Adrenal gland (tissue), 9 donors: ENCODE measurements at regions not wholly inside any gene's neighbourhood (a gene's known extent, or its start where the extent isn't known, plus 50 kb on each side); places are given as distances from the start of the nearest gene placed in this dataset.

Experiments
- DNase-seq, 7 donors: peaks; one replicate each; pipeline ENCODE4 v3.0.0-alpha.2; 2019 to 2020
- H3K27ac ChIP-seq, 5 donors: fragments of 200-600 bp; sonication (generic) in 4 of 5; 1 replicate in 3 of 5; 2 replicates in 2 of 5; pipeline versions ENCODE4 v1.5.1 to v1.8.0; 2016 to 2020; ENCODE audit warnings: mild to moderate bottlenecking in 1 of 5
- H3K27me3 ChIP-seq: fragments of 200-600 bp; 2 replicates; pipeline ENCODE4 v1.8.0; 2021
- H3K36me3 ChIP-seq, 2 donors: fragments of 200-600 bp; replicated peaks in 1 of 2; 1 replicate in 1 of 2; 2 replicates in 1 of 2; pipeline versions ENCODE4 v1.5.1 to v1.8.0; 2018 to 2022
- H3K4me1 ChIP-seq, 2 donors: fragments of 200-600 bp; replicated peaks in 1 of 2; 1 replicate in 1 of 2; 2 replicates in 1 of 2; pipeline versions ENCODE4 v1.5.1 to v1.8.0; 2018 to 2021
- H3K4me3 ChIP-seq, 4 donors: fragments of 200-600 bp; sonication (generic) in 3 of 4; one replicate each; pipeline ENCODE4 v1.5.1; 2016 to 2018
- H3K9me3 ChIP-seq, 3 donors: fragments of 200-600 bp; sonication (generic) in 1 of 3; replicated peaks in 1 of 3; 1 replicate in 2 of 3; 2 replicates in 1 of 3; pipeline versions ENCODE4 v1.5.1 to v1.8.0; 2016 to 2021
- CTCF ChIP-seq, 6 experiments: fragments of 450-650 bp in 4 of 6; fragments of 200-600 bp in 2 of 6; sonication (generic) in 1 of 6; IDR thresholded peaks; 1 replicate in 5 of 6; 2 replicates in 1 of 6; pipeline versions ENCODE4 v1.5.1 to v1.8.0; 2016 to 2021; ENCODE audit warnings: antibody characterized with exemption in 6 of 6, mild to moderate bottlenecking in 2 of 6, moderate library complexity in 1 of 6
- POLR2A ChIP-seq, 2 donors: fragments of 450-650 bp; IDR thresholded peaks; one replicate each; pipeline ENCODE4 v1.6.1; 2017; ENCODE audit warnings: antibody characterized with exemption in 2 of 2, mild to moderate bottlenecking in 2 of 2, moderate library complexity in 1 of 2
- WGBS, 4 donors: extraction: QIAGEN DNeasy Blood & Tissue Kit in 2 of 4; methylation state at CpG; one replicate each; pipeline versions ENCODE4 v1.1.5 to v1.1.7; 2013 to 2017; 5-methylcytosine and 5-hydroxymethylcytosine counted together
- intact Hi-C, 2 donors: fragments of 100-400 bp; cut with DNase I; formaldehyde crosslinking; loops; one replicate each; pipeline versions ENCODE4 v1.14.1 to v1.15.0; 2022 to 2023
- donor health status: healthy with polysubstance abuse.
- donor health status: Bipolar disorder and iron deficiency.
- donor health status: DM: yes; HTN: yes; CAD: no.
- donor health status: DM: no; HTN: no; CAD: no.
- donor health status: DM: no; HTN: no; CAD: no.

- H3K9me3 ChIP-seq: peaks cover 0 to 3% (median 0%) of the 10 kb centered on the region in 3 donors
- no peak overlapping the region for H3K27ac ChIP-seq
- H3K4me1 ChIP-seq: no peaks in the 10 kb centered on the region
- intact Hi-C loops: no loop called here
- no peaks in the 10 kb centered on the region for H3K27me3 ChIP-seq
- no peak for DNase-seq
- 30 to 53% (median 45%) methylated on average over 2 of the region's 2 CpGs for WGBS, 4 donors
- H3K4me3 ChIP-seq: no peak overlapping the region
- H3K36me3 ChIP-seq: peaks cover 0 to 4% of the 10 kb centered on the region in 2 donors
- TF ChIP-seq POLR2A (IDR thresholded peaks at IDR 0.05): no peak
- TF ChIP-seq CTCF (IDR thresholded peaks at IDR 0.05): no peak
Measured at GRCh38 chr14:43778937-43779639, 728.0 kb downstream of the FSCB start.

- no peak for DNase-seq
- no peak for TF ChIP-seq POLR2A (IDR thresholded peaks at IDR 0.05)
- TF ChIP-seq CTCF (IDR thresholded peaks at IDR 0.05): no peak
- Histone ChIP-seq H3K9me3 (peaks cover 0 to 3% (median 0%) of the 10 kb centered on the region in 3 donors), H3K36me3 (peaks cover 0 to 4% of the 10 kb centered on the region in 2 donors), H3K27ac (no peak overlapping the region), H3K27me3 (no peaks in the 10 kb centered on the region), H3K4me1 (no peaks in the 10 kb centered on the region), H3K4me3 (no peak overlapping the region)
- 80 to 90% (median 88%) methylated on average over 1 of the region's 1 CpG for WGBS, 4 donors
- intact Hi-C loops: no loop called here
Measured at GRCh38 chr14:43778570-43778936, 728.5 kb downstream of the FSCB start.

GRCh38 chr14:43765474-43765873, 741.6 kb downstream of the FSCB start:
- H3K27ac ChIP-seq: no peak overlapping the region
- no peaks in the 10 kb centered on the region for H3K36me3 ChIP-seq
- DNase-seq: no peak
- no peaks in the 10 kb centered on the region for H3K4me1 ChIP-seq
- no peaks in the 10 kb centered on the region for H3K27me3 ChIP-seq
- H3K4me3 ChIP-seq: no peak overlapping the region
- no peaks in the 10 kb centered on the region for H3K9me3 ChIP-seq
- intact Hi-C loops: no loop called here
- TF ChIP-seq POLR2A (IDR thresholded peaks at IDR 0.05) (no peak), CTCF (IDR thresholded peaks at IDR 0.05) (no peak)

GRCh38 chr14:43764433-43764832, 742.6 kb downstream of the FSCB start:
- Histone ChIP-seq H3K4me3 (no peak overlapping the region), H3K9me3 (no peaks in the 10 kb centered on the region), H3K27ac (no peak overlapping the region), H3K36me3 (no peaks in the 10 kb centered on the region), H3K27me3 (no peaks in the 10 kb centered on the region), H3K4me1 (no peaks in the 10 kb centered on the region)
- TF ChIP-seq CTCF (IDR thresholded peaks at IDR 0.05) (no peak), POLR2A (IDR thresholded peaks at IDR 0.05) (no peak)
- intact Hi-C loops: no loop called here
- WGBS, 4 donors: 36 to 48% (median 40%) methylated on average over 1 of the region's 1 CpG
- no peak for DNase-seq
